ENCODE measurements at regions not wholly inside any gene's neighbourhood (a gene's known extent, or its start where the extent isn't known, plus 50 kb on each side); places are given as distances from the start of the nearest gene placed in this dataset.

- TF ChIP-seq CTCF (conservative IDR thresholded peaks at IDR 0.05 in 1 of 2, IDR thresholded peaks at IDR 0.05 in 1 of 2; ENCODE audit: low read depth in 1 of 2, low read length in 2 of 2) (no peak), EZH2 (IDR thresholded peaks at IDR 0.05; ENCODE audit: low read length, missing control alignments) (no peak)
These were observed 79.6 kb upstream of the PSMA6 start for GRCh38 chr14:35212471-35213142.
